Fibroblast of the aortic adventitia (primary cell): ENCODE measurements at regions not wholly inside any gene's neighbourhood (a gene's known extent, or its start where the extent isn't known, plus 50 kb on each side); places are given as distances from the start of the nearest gene placed in this dataset.

ENCODE experiments used
- DNase-seq: peaks from one replicate; pipeline ENCODE4 v3.0.0-alpha.2; 2010; ENCODE audit warnings: low read depth
- H3K4me3 ChIP-seq: 2 replicates; pipeline ENCODE4 v1.5.1; 2011; ENCODE audit warnings: low read depth, mild to moderate bottlenecking, control low read depth, low read length, moderate library complexity
- TF ChIP-seq, protein P1 (sequence below): IDR thresholded peaks from 2 replicates; pipeline ENCODE4 v1.5.1; 2011; ENCODE audit warnings: mild to moderate bottlenecking, low read length, control low read depth, inconsistent platforms; ENCODE audit not compliant: insufficient read depth

DNA sequence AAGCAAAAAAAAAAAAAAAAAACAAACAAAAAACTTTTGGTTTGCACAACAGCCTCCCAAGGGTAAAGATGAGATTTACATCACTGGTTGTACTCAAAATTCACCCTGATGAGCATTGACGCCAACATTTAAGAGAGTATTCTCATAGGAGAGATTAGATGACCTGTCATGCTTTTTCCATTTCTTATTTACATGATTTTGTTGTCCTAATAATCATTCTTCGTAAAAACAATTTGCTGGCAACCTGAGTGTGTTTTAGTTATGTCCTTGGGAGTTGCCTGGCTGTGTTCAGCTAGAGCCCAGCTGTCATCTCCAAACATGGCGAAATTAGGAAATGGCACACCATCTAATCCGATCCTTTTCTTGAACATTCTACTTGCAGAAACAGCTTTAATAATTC lies 186.4 kb upstream of the MRPS30 start:
- H3K4me3 ChIP-seq, result no peak overlapping the region
- no peak for DNase-seq
- TF ChIP-seq, protein P1, sequence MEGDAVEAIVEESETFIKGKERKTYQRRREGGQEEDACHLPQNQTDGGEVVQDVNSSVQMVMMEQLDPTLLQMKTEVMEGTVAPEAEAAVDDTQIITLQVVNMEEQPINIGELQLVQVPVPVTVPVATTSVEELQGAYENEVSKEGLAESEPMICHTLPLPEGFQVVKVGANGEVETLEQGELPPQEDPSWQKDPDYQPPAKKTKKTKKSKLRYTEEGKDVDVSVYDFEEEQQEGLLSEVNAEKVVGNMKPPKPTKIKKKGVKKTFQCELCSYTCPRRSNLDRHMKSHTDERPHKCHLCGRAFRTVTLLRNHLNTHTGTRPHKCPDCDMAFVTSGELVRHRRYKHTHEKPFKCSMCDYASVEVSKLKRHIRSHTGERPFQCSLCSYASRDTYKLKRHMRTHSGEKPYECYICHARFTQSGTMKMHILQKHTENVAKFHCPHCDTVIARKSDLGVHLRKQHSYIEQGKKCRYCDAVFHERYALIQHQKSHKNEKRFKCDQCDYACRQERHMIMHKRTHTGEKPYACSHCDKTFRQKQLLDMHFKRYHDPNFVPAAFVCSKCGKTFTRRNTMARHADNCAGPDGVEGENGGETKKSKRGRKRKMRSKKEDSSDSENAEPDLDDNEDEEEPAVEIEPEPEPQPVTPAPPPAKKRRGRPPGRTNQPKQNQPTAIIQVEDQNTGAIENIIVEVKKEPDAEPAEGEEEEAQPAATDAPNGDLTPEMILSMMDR, result no peak

DNA sequence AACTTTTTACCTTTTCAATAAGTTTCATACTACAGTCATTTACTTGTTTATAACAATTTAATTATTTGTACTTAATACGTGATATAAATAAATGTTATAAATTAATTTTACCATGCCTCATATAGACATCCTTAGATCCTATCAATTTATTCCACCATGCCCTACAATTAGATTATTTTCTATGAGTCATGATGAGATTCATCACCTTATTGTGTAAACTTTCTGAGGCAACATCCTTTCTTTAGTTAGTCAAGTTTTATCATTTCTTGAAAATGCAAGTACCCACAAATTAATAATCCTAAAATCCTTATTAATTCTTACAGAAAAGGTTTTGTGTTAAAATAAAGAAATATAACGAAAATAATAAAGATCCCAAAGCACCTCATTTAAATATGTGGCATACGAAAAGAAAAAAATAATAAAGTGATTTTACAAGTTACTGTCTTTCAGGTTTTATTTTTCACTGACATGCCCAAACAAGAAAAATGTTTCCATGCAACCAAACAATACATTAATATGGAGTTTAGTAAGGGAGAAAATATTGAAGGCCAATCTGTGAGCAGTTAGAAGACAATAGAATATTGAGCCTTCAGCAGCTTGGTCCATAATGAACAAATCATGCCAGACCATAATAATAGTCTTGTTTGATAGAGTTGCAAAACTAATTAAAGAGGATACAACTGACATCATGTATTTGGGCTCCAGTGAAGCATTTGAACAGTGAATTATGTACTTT lies 188.7 kb upstream of the MRPS30 start:
- no peak overlapping the region for H3K4me3 ChIP-seq
- no peak for DNase-seq
- TF ChIP-seq, protein P1, result no peak

DNA sequence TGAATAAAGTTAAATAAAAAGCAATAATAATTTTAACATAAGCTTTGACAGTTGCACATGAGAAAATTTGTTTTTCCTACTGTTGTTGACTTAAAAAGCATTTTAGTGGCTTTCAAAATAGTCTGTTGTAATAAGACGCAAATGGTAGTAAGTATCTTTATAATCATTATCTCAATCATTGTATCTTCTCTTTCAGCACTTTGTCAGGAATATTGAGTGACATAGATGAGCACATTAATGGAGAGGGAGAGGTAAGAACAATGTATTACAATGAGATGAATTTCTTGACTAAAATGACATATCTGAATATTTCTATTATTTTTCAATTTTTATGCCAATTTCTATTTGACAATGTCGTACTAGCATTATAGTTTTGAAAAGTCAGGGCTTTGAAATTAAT lies 193.9 kb upstream of the MRPS30 start:
- TF ChIP-seq, protein P1, result no peak
- no peak for DNase-seq
- H3K4me3 ChIP-seq, result no peak overlapping the region

DNA sequence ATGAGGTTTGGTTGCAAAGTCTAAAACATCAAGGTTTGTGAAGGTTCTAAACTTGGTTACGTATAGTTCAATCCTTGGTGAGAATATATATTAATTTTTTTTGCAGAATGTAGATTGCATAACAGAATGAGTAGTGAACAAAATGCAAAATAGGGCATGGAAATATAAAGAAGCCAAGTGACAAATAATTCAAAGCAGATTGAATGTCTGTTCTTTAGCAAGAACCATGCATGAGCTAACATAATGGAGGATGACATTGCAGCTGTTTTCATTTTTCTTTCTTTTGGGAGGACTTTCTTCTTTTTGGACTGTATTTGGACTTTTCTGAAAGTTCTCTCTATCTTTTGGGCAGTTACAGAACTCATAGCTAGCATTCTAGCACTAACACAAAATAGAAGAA lies 194.8 kb upstream of the MRPS30 start:
- no peak for DNase-seq
- TF ChIP-seq, protein P1, result no peak

DNA sequence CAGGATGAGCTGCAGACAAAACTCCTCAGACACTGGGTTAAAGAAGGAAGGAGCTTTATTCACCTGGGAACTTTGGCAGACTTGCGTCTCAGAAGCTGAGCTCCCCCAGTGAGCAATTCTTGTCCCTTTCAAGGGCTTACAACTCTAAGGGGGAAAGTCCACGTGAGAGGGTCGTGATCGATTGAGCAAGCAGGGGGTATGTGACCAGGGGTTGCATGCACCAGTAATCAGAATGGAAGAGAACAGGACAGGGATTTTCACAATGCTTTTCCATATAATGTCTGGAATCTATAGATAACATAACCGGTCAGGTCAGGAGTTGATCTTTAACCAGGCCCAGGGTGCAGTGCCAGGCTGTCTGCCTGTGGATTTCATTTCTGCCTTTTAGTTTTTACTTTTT lies 202.8 kb upstream of the MRPS30 start:
- TF ChIP-seq, protein P1, result no peak
- no peak for DNase-seq
- H3K4me3 ChIP-seq, result no peak overlapping the region

More for the DNA sequence above, 194.8 kb upstream of the MRPS30 start:
- H3K4me3 ChIP-seq, result no peak overlapping the region

DNA sequence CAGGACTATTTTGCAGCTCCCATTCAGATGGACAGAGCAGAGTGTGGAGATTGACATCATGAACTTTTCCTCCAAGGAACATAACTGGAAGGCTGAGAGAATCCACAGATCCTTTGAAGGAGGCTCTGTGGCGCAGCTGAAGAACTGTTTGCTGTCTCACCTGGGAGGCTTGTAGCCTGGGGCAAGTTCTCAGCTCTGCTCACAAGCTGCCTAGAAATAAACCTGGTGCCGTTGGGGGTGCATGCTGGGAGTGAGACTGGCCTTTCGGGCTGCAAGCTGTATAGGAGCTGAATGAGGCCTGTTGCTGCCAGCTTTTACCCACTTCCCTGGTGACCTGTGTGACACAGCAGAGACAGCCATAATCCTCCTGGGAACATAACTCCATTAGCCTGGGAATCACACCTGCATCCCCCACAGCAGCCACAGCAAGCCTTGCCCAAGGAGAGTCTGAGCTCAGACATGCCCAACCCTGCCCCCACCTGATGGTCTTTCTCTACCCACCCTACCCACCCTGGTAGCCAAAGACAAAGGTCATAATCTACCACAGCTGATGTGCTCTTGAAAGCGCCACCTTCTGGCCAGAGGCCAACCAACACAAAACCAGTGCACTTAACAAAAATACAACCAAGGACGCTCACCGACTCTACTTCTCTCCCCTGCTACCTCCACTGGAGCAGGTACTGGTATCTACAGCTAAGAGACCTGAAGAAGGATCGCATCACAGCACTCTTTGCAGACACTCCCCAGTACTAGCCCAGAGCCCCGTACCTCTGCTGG lies 205.1 kb upstream of the MRPS30 start:
- no peak for DNase-seq
- no peak overlapping the region for H3K4me3 ChIP-seq
- TF ChIP-seq, protein P1, result no peak

DNA sequence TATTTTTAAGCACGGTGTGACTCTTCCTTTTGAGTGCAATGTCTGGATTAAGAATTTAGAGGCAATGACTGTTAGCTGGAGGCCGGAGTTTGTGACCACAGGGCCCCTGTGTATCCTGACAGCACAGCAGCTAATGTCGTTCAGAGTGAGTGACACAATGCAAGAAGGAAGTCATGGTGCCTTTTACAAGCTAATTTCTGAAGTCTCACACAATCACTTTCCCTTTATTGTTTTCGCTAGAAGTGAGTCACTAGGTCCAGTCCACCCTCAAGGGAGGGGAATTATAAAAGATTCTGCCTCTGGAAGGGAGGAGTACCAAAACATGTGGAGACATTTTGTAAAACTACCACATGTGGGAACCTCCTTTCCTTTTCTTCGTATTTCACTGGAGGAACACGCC lies 185.5 kb upstream of the FGF10 start:
- no peak for DNase-seq

More for the DNA sequence above, 185.5 kb upstream of the FGF10 start:
- TF ChIP-seq, protein P1, result no peak
- H3K4me3 ChIP-seq, result no peak overlapping the region
